Stimulated activated CD4-positive, alpha-beta T cell treated with anti-CD3 and anti-CD28 coated beads, Interleukin-4, amount 100 ng/mL, for 1 hour (primary cell): ENCODE measurements at regions not wholly inside any gene's neighbourhood (a gene's known extent, or its start where the extent isn't known, plus 50 kb on each side); places are given as distances from the start of the nearest gene placed in this dataset.
"Not testable (repeated sequence)": the region's sequence is repeated elsewhere in the genome, so short reads cannot be mapped to it uniquely, and the experiment has no call there.

Experiments
- DNase-seq: peaks from one replicate; pipeline ENCODE4 v3.0.0-alpha.2; 2020

DNA sequence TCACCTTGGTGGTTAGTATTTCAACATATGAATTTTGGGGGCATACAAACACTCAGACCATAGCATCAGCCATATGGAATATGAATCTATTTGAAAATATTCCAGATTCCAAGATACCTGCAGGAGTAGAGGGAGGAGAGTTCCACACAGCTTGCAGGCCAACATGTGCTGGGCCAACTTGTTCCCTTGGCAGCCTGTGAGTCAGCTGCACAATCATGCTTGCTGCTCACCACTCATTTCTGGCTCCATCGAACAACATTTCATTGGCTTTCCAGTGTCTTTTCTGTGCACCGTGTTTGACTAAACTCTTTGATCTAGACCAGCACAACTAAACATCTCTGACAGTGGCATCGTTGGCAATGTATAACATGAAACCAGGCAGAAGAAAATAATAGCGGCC, 282.5 kb upstream of the RASGEF1B start:
- DNase-seq = no peak

- no peak for DNase-seq
Measured at GRCh38 chr4:81751531-81752289, 280.0 kb upstream of the RASGEF1B start.

GRCh38 chr4:81747242-81747930, 275.7 kb upstream of the RASGEF1B start:
- no peak for DNase-seq

- no peak for DNase-seq
Measured at GRCh38 chr4:81746773-81747172, 275.1 kb upstream of the RASGEF1B start.

GRCh38 chr4:81746071-81746470, 274.4 kb upstream of the RASGEF1B start:
- DNase-seq = no peak

- DNase-seq = no peak
Measured at GRCh38 chr4:81745050-81745449, 273.3 kb upstream of the RASGEF1B start.

GRCh38 chr4:81743731-81744435, 272.2 kb upstream of the RASGEF1B start:
- no peak for DNase-seq

DNA sequence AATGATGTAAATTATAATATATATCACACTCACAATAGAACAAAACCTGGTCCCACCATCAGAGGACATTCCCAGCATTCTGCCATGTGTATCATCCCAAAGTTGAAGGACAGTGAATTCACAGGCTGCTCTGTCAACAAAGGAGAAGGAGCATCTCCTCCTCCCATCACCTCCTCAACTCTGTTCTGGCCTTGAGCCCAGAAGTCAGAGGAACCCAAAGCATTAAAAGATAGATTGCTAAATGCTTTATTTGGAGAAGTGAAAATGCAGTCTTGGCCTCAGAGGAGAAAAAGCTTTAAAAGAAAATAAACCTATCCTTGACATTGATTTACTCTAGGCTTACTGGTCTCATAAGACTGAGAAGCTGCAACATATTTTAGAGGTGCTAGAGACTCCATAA, 268.8 kb upstream of the RASGEF1B start:
- DNase-seq = no peak

DNA sequence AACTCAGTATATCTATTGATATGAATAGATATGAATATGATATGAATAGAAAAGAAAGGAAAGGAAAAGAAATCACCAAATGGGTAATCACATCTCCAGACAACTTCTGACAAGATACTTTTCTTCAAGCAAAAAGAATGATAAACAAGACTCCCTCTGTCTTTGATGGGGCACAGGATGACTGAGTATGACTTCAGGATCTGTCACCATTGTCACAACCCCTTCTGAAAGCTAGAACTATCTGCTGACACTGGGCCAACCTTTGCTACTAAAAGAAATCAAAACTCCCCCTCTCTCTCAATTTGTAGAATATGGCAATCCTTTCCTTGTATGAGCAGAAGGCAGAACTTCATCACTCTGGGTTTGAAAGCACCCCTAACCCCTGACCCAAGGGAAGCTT, 267.2 kb upstream of the RASGEF1B start:
- DNase-seq = no peak

DNA sequence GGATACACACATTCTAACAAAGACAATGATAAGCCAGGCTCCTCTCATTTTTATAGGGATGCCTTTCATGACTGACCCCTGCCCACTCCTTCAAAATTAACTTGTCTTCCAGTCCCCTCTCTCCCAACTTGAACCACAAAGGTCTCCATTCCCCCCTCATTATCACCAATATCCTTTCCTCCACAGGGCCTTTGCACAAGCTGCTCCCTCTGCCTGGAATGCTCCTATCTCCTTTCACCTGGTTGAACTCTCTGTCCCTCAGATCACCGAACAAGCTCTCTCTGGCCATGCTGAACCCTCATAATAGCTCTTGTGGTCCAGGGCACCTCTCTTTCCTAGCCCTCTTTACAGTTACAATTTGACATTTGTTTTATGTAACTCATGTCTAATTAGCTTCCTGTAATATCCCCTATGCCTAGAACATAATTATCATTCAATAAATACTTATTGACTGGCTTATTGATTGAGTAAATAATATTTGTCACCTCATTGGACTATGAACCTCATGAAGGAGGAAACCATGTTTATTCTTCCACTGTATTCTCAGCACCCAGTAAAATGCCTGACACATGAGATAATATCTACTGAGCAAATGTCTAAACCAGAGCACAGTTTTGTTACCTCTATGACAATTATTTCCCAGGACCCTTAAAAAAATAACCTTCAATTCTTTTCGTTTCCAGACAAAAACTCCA, 266.3 kb upstream of the RASGEF1B start:
- no peak for DNase-seq

- no peak for DNase-seq
Measured at GRCh38 chr4:81736324-81736723, 264.6 kb upstream of the RASGEF1B start.

DNA sequence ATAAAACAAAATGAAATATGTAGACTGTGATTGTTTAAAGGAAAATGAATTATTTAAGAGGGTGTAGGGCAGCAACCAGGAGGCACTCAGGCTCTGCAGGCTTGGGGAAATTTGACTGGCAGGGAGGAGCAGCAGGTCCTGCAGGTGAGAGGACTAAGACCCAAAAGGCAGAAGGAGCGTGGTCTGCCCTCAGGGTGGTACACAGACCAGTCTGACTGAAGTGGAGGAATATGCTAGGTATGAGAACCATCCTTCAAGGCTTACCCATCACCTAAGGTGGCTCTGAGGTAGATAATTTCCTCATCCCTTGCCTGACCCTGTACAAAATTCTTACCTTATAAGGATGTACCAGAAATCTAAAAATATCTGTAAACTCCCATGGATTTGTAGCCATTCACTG, 261.3 kb upstream of the RASGEF1B start:
- no peak for DNase-seq

DNA sequence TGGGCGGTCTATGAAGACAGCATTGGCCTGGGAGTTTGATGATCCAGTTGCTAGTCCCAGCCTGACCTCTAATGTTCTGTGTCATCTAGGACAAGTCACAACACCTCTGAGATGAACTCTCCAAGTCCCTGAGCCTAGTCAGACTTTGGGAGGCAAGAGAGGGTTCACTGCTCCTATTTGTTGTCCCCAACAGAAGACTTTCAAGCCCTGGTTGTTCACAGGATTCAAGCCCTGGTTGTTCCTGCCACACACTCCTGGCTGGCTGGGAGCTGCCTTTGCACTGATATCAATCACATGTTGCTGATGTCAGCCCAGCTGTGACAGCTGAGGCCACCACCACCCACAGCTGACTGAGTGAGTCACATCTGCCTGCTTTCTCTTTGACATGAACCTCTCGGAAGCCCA, 253.2 kb upstream of the RASGEF1B start:
- peak; percentile 51 for DNase-seq

- no peak for DNase-seq
Measured at GRCh38 chr4:81723927-81724587, 252.3 kb upstream of the RASGEF1B start.

- no peak for DNase-seq
Measured at GRCh38 chr4:81723019-81723884, 251.5 kb upstream of the RASGEF1B start.

- DNase-seq = no peak
Measured at GRCh38 chr4:81722290-81722851, 250.7 kb upstream of the RASGEF1B start.

- no peak for DNase-seq
Measured at GRCh38 chr4:81715757-81716156, 244.1 kb upstream of the RASGEF1B start.

GRCh38 chr4:81715357-81715756, 243.7 kb upstream of the RASGEF1B start:
- not testable (repeated sequence) for DNase-seq

DNA sequence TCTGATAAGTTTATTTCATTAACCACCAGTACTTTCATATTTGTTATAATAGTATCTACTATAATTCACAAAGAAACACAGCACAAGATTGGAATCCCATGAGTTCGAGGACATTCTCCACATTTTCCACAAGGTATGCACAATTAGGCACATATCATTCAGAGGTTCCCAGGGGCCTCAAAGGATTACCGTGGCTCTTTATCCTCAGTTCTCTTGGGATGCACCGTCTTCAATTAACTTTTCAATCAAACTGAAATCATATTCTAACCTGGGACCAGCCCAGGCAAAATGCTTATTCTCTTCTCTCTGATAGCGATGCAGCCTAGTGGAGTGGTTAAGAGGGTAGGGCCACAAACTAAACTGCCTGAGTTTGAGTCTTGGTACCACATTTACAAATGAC, 242.6 kb upstream of the RASGEF1B start:
- DNase-seq = no peak

DNA sequence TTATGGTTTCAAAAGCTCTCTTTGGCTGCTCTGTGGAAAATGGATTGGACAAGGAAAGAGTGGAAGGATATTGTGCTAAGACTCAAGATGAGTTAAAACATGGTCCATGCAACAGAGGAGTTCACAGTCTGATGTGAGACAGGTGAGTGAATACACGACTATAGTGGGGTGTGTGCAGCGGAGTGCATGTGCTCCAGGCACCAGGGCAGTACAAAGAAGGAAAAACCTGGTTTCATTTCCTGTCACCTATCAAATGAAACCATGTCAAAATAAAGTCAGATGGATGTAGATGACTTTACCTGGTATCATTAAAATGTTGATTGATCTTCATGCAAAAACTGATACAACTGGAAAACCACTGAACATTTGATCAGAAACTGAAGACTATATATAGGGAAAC, 241.0 kb upstream of the RASGEF1B start:
- no peak for DNase-seq

GRCh38 chr4:81704461-81704860, 232.8 kb upstream of the RASGEF1B start:
- no peak for DNase-seq
